Stomach (tissue), 4 donors: ENCODE measurements at regions not wholly inside any gene's neighbourhood (a gene's known extent, or its start where the extent isn't known, plus 50 kb on each side); places are given as distances from the start of the nearest gene placed in this dataset.

Experiments used
- CTCF ChIP-seq, 7 experiments: fragments of 450-650 bp in 4 of 7; fragments of 200-600 bp in 3 of 7; sonication (generic) in 3 of 7; IDR thresholded peaks; one replicate each; pipeline ENCODE4 v1.5.1; 2016 to 2019; ENCODE audit warnings: antibody characterized with exemption in 7 of 7, control low read depth in 2 of 7, mild to moderate bottlenecking in 1 of 7
- POLR2A ChIP-seq, 4 donors: fragments of 450-650 bp; IDR thresholded peaks; one replicate each; pipeline ENCODE4 v1.6.1; 2016; ENCODE audit warnings: antibody characterized with exemption in 4 of 4, control low read depth in 2 of 4, mild to moderate bottlenecking in 1 of 4, moderate library complexity in 1 of 4

DNA sequence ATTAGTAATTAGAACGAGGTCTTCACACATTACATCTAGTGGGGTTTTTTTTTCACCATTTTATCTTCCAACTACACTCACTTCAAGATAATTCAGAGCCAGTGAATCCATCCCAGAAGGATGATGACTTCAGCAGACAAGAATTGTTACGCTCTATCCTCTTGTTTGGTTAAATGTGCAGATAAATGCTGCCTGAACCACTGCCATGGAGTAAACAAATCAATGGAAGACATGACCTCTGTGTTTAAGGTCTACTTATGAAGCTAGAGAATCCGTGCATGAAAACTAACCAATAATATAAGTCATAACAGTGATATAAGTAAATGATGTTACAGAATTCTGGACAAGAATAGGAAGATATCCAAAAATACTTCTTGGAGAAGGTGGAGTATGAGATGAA lies 602.6 kb downstream of the TLR4 start:
- TF ChIP-seq CTCF (IDR thresholded peaks at IDR 0.05): no peak
- no peak for TF ChIP-seq POLR2A (IDR thresholded peaks at IDR 0.05)
